ENCODE measurements at regions not wholly inside any gene's neighbourhood (a gene's known extent, or its start where the extent isn't known, plus 50 kb on each side); places are given as distances from the start of the nearest gene placed in this dataset.

- TF ChIP-seq, protein P1, sequence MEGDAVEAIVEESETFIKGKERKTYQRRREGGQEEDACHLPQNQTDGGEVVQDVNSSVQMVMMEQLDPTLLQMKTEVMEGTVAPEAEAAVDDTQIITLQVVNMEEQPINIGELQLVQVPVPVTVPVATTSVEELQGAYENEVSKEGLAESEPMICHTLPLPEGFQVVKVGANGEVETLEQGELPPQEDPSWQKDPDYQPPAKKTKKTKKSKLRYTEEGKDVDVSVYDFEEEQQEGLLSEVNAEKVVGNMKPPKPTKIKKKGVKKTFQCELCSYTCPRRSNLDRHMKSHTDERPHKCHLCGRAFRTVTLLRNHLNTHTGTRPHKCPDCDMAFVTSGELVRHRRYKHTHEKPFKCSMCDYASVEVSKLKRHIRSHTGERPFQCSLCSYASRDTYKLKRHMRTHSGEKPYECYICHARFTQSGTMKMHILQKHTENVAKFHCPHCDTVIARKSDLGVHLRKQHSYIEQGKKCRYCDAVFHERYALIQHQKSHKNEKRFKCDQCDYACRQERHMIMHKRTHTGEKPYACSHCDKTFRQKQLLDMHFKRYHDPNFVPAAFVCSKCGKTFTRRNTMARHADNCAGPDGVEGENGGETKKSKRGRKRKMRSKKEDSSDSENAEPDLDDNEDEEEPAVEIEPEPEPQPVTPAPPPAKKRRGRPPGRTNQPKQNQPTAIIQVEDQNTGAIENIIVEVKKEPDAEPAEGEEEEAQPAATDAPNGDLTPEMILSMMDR (IDR thresholded peaks at IDR 0.05; ENCODE audit: low read depth, low read length): no peak
- no peak for DNase-seq (ENCODE audit: low read depth in 1 of 2, low spot score in 1 of 2)
- no peaks in the 10 kb centered on the region for H3K9me3 ChIP-seq (ENCODE audit: low read depth)
- H3K27ac ChIP-seq: no peak overlapping the region
- no peaks in the 10 kb centered on the region for H3K36me3 ChIP-seq
- H3K27me3 ChIP-seq: no peaks in the 10 kb centered on the region
- no peaks in the 10 kb centered on the region for H3K4me1 ChIP-seq (ENCODE audit: low read depth)
- H3K4me3 ChIP-seq: no peak overlapping the region
Observed at GRCh38 chrX:117215683-117216082, 752.9 kb upstream of the CT83 start.

DNA sequence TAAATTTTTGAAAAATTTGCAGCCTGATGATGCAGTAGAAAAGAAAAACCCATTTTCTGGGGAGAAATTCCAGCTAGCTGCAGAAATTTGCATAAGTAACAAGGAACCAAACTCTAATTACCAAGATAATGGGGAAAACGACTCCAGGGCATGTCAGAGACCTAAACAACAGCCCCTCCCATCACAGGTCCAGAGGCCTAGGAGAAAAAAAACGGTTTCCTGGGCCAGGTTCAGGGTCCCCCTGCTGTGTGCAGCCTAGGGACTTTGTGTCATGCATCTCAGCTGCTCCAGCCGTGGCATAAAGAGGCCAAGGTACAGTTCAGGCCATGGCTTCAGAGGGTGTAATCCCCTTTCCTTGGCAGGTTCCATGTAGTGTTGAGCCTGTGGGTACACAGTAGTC, 733.7 kb upstream of the CT83 start:
- no peak overlapping the region for H3K4me3 ChIP-seq
- no peak overlapping the region for H3K27ac ChIP-seq
- TF ChIP-seq, protein P1 (IDR thresholded peaks at IDR 0.05; ENCODE audit: low read depth, low read length): no peak
- DNase-seq (ENCODE audit: low read depth in 1 of 2, low spot score in 1 of 2): no peak
- no peaks in the 10 kb centered on the region for H3K4me1 ChIP-seq (ENCODE audit: low read depth)
- H3K9me3 ChIP-seq (ENCODE audit: low read depth): no peaks in the 10 kb centered on the region
- no peaks in the 10 kb centered on the region for H3K27me3 ChIP-seq
- H3K36me3 ChIP-seq: no peaks in the 10 kb centered on the region

GRCh38 chrX:117147249-117147648, 684.5 kb upstream of the CT83 start:
- no peak overlapping the region for H3K27ac ChIP-seq
- no peaks in the 10 kb centered on the region for H3K4me1 ChIP-seq (ENCODE audit: low read depth)
- no peaks in the 10 kb centered on the region for H3K27me3 ChIP-seq
- no peaks in the 10 kb centered on the region for H3K9me3 ChIP-seq (ENCODE audit: low read depth)
- no peaks in the 10 kb centered on the region for H3K36me3 ChIP-seq
- no peak for DNase-seq (ENCODE audit: low read depth in 1 of 2, low spot score in 1 of 2)
- no peak overlapping the region for H3K4me3 ChIP-seq
- TF ChIP-seq, protein P1 (IDR thresholded peaks at IDR 0.05; ENCODE audit: low read depth, low read length): no peak

- Histone ChIP-seq H3K9me3 (ENCODE audit: low read depth) (no peaks in the 10 kb centered on the region), H3K27me3 (no peaks in the 10 kb centered on the region), H3K4me1 (ENCODE audit: low read depth) (no peaks in the 10 kb centered on the region), H3K4me3 (no peak overlapping the region), H3K36me3 (no peaks in the 10 kb centered on the region), H3K27ac (no peak overlapping the region)
- TF ChIP-seq, protein P1 (IDR thresholded peaks at IDR 0.05; ENCODE audit: low read depth, low read length): no peak
- no peak for DNase-seq (ENCODE audit: low read depth in 1 of 2, low spot score in 1 of 2)
Observed at GRCh38 chrX:117138070-117138469, 675.3 kb upstream of the CT83 start.

DNA sequence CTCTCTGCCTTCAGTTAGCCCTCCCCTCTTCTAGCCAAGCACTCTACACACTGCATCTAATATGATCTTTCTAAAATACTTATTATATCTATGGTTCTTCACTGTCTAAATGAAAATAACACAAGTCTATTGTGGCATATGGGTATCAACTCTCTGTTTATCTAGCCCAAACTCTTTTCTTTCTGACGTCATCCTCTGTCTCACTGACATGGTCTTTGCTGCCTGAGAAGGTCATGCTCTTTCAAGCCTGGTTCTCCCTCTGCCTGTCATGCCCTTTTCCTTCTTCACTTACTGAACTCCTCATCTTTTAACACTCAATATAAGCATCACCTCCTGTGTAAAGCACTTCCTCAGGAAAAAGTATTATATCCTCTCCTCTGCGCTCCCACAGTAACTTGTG, 672.2 kb upstream of the CT83 start:
- Histone ChIP-seq H3K4me3 (no peak overlapping the region), H3K9me3 (ENCODE audit: low read depth) (no peaks in the 10 kb centered on the region), H3K4me1 (ENCODE audit: low read depth) (no peaks in the 10 kb centered on the region), H3K27ac (no peak overlapping the region), H3K36me3 (no peaks in the 10 kb centered on the region), H3K27me3 (no peaks in the 10 kb centered on the region)
- TF ChIP-seq, protein P1 (IDR thresholded peaks at IDR 0.05; ENCODE audit: low read depth, low read length): no peak
- no peak for DNase-seq (ENCODE audit: low read depth in 1 of 2, low spot score in 1 of 2)

DNA sequence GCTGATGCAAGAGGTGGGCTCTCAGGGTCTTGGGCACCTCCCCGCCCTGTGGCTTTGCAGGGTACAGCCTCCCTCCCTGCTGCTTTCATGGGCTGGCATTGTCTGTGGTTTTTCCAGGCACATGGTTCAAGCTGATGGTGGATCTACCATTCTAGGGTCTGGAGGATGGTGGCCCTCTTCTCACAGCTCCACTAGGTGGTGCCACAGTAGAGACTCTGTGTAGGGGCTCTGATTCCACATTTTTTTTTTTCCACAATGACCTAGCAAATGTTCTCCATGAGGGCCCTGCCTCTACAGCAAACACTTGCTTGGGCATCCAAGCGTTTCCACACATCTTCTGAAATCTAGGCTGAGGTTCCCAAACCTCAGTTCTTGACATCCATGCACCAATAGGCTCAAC, 657.9 kb upstream of the CT83 start:
- Histone ChIP-seq H3K4me3 (no peak overlapping the region), H3K27ac (no peak overlapping the region), H3K9me3 (ENCODE audit: low read depth) (no peaks in the 10 kb centered on the region), H3K36me3 (no peaks in the 10 kb centered on the region), H3K4me1 (ENCODE audit: low read depth) (no peaks in the 10 kb centered on the region), H3K27me3 (no peaks in the 10 kb centered on the region)
- no peak for DNase-seq (ENCODE audit: low read depth in 1 of 2, low spot score in 1 of 2)
- TF ChIP-seq, protein P1 (IDR thresholded peaks at IDR 0.05; ENCODE audit: low read depth, low read length): no peak

Data from cardiac muscle cell (in vitro differentiated cells and primary cell).